Erythroblast (primary cell): ENCODE measurements at regions not wholly inside any gene's neighbourhood (a gene's known extent, or its start where the extent isn't known, plus 50 kb on each side); places are given as distances from the start of the nearest gene placed in this dataset.
"Not testable (repeated sequence)": the region's sequence is repeated elsewhere in the genome, so short reads cannot be mapped to it uniquely, and the experiment has no call there.

Source experiments
- DNase-seq, 2 experiments: peaks; one replicate each; lab custom pipeline; 2025; lab: John Stamatoyannopoulos, UW
- GATA1 ChIP-seq: IDR thresholded peaks from 2 replicates; pipeline ENCODE4 v1.6.1; 2011; ENCODE audit warnings: low read depth, mild to moderate bottlenecking, control low read depth, low read length, moderate library complexity
- POLR2A ChIP-seq: IDR thresholded peaks from 2 replicates; pipeline ENCODE4 v1.6.1; 2011; ENCODE audit warnings: mild to moderate bottlenecking, low read length

GRCh38 chr16:51527349-51527748, 376.3 kb upstream of the SALL1 start:
- no peak for DNase-seq
- TF ChIP-seq POLR2A (no peak), GATA1 (no peak)

GRCh38 chr16:51526621-51527020, 375.6 kb upstream of the SALL1 start:
- DNase-seq: no peak
- TF ChIP-seq GATA1 (no peak), POLR2A (no peak)

- no peak for DNase-seq
- TF ChIP-seq GATA1: no peak
- TF ChIP-seq POLR2A: no peak
Measured at GRCh38 chr16:51524555-51525373, 373.7 kb upstream of the SALL1 start.

GRCh38 chr16:51524070-51524469, 373.0 kb upstream of the SALL1 start:
- TF ChIP-seq POLR2A: no peak
- TF ChIP-seq GATA1: no peak
- no peak for DNase-seq

- DNase-seq: no peak
- TF ChIP-seq GATA1: no peak
- no peak for TF ChIP-seq POLR2A
Measured at GRCh38 chr16:51523400-51523799, 372.3 kb upstream of the SALL1 start.

GRCh38 chr16:51522902-51523301, 371.8 kb upstream of the SALL1 start:
- no peak for DNase-seq
- no peak for TF ChIP-seq GATA1
- no peak for TF ChIP-seq POLR2A

- not testable (repeated sequence) for DNase-seq
Measured at GRCh38 chr16:51516960-51517359, 365.9 kb upstream of the SALL1 start.

GRCh38 chr16:51510416-51510815, 359.3 kb upstream of the SALL1 start:
- no peak for TF ChIP-seq GATA1
- no peak for TF ChIP-seq POLR2A
- no peak for DNase-seq

- no peak for TF ChIP-seq GATA1
- no peak for TF ChIP-seq POLR2A
- DNase-seq: no peak
Measured at GRCh38 chr16:51509336-51509735, 358.3 kb upstream of the SALL1 start.

GRCh38 chr16:51508490-51509212, 357.6 kb upstream of the SALL1 start:
- DNase-seq: no peak
- TF ChIP-seq POLR2A: no peak
- TF ChIP-seq GATA1: no peak

- TF ChIP-seq GATA1 (no peak), POLR2A (no peak)
- no peak for DNase-seq
Measured at GRCh38 chr16:51507286-51507685, 356.2 kb upstream of the SALL1 start.

GRCh38 chr16:51500306-51500705, 349.2 kb upstream of the SALL1 start:
- TF ChIP-seq GATA1 (no peak), POLR2A (no peak)
- no peak for DNase-seq

- DNase-seq: no peak
- TF ChIP-seq GATA1 (no peak), POLR2A (no peak)
Measured at GRCh38 chr16:51497541-51498211, 346.6 kb upstream of the SALL1 start.

GRCh38 chr16:51490866-51491265, 339.8 kb upstream of the SALL1 start:
- no peak for TF ChIP-seq POLR2A
- TF ChIP-seq GATA1: no peak
- DNase-seq: no peak

- DNase-seq: no peak
- TF ChIP-seq POLR2A: no peak
- TF ChIP-seq GATA1: no peak
Measured at GRCh38 chr16:51487880-51488279, 336.8 kb upstream of the SALL1 start.
